ENCODE measurements at regions not wholly inside any gene's neighbourhood (a gene's known extent, or its start where the extent isn't known, plus 50 kb on each side); places are given as distances from the start of the nearest gene placed in this dataset.
"Not testable (repeated sequence)": the region's sequence is repeated elsewhere in the genome, so short reads cannot be mapped to it uniquely, and the experiment has no call there.

DNA sequence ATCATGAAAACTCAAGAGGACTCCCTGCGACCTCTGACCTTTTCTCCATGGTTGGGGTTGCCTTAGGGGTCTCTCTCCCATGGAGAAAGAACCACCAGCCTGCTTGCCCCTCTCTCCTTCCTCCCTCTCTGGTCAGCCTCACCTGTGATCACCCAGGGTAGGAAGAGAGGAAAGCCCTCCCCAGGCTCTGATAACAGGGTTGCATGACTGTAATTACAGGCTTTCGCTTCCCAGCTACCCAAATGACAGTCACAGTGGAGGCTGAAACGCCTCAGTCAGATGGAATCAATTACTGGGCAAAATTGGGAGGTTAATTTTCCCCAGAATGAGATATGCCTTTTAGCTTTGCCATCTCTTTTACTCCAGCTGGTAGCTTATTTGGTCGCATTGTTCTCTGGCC, 265.8 kb upstream of the SOX9 start:
- no peak for DNase-seq (ENCODE audit: low spot score)

DNA sequence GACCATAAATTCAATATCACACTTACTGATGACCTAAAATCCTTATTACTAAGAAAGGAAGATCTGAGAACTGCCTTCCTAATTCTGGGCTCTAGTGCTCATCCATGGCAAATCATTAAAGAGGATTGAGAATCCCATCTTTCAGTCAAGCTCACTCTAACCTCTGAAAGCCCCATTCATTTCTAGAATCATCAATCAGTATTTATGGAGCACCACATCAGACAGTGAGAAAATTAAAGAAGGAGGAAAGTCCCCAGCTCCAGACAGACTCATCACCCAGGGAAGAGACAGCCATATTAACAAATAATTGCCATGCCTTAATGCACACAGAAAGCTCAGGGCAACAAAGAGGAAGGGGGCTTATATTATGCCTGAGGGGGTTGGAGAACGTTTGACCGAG, 256.1 kb upstream of the SOX9 start:
- no peak for DNase-seq (ENCODE audit: low spot score)

DNA sequence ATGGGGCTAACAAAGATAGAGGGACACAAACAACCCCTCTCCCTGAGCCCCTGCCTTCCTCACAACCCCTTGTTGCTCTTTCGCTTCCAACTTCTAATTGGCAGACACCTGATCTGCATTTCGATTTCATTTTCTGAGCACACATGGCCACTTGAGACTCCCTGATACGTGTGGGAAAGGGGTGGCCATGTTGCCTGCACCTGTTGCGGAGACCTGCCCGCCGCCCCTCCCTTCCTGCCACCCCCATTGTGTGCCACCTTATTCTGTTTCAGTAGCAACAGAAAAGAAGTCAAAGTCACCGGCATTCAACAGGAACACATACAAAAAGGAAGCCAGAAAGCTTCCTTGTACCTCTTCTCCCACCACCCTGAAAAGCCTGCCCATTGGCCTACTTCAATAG, 254.7 kb upstream of the SOX9 start:
- DNase-seq (ENCODE audit: low spot score), result no peak

DNA sequence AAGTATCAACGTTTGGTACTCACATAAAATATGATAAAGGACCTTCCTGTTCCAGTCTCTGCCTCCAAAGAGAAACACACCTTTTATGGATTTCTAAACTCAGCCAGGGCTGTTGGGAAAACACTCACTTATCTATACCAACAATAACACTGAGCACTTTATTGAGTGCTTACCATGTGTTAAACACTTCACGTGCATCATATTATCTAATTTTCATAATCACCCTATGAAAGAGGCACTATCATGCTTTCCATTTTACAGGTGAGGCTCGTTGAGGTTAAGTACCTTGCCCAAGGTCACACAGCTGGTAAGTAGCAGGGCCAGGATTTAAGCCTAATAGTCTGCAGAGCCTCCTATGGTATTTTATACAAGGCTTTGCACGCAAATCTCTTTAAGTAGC, 251.5 kb upstream of the SOX9 start:
- no peak for DNase-seq (ENCODE audit: low spot score)

DNA sequence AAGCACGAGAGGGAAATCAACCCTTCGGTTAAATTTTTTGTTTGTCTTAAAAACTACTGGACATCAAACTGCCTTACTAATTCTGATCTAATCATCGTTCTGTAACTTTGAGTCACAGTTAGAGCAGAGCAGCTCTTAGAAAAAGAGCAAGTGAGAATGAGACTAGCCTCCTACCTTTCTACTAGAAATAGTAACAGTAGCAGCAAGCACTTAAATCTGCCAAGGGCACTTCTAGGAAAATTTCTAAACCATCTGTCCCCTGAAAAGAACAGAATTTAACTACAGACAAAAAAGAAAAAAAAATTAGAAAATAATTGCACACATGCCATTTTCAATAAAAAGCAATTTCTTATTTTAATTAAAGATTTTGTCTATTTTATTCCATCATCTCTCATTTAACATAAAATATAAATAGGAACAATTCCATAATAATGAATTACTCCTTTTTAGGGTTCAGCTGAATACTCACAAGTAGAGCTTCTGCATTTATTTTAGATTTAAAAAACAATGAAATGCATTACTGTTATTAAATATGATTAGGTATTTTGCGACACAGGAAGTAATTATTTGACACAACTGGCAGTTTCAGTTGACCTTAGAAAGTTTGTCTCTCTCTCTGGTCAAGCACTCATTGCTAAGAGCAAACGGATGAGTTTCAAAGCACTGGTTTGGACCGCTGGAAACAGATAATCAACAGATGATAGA, 250.8 kb upstream of the SOX9 start:
- no peak for DNase-seq (ENCODE audit: low spot score)

DNA sequence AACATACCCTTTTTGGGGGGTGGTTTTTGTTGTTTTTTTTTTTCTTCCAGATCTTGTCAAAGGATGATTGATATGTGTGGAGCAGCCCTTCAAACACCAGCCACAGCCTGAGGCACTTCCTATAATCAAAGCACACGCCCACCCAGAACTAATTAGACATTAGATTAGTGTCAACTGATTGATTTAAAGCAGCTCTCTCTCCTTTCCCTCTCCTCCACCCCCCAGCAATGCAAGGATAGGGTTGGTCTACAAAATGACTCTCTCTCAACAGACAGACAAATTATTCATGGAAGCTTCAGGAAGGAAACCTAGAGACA, 250.3 kb upstream of the SOX9 start:
- no peak for DNase-seq (ENCODE audit: low spot score)

DNA sequence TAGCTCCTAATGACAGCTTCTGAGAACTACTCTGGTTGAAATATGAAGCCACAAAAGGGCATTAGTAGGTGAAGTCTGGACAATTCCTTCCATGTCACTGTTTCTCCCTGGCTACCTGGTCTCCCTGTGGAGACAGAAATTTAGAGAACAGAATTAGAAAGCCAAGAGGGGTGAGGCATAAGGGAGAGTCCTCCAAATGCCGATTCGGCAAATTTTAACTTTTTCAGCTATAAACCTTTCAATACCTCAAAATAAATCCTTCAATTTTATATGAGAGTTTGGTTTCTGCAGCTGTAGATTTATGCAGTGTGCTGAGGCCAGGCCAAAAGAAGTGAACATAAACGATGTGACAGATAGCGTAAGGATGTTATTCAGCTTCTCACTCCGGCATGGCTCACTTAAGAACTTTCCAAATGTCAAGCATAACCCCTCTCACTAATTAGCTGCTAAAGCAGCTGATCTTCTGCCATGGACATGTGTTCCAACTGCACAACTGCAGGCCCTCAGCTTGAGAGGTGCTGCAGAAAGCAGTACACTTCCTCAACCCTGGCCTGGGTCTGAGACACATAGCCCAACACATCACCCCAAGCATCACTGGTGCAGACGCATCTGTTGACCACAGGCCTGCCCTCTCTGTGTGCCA, 247.9 kb upstream of the SOX9 start:
- no peak for DNase-seq (ENCODE audit: low spot score)

DNA sequence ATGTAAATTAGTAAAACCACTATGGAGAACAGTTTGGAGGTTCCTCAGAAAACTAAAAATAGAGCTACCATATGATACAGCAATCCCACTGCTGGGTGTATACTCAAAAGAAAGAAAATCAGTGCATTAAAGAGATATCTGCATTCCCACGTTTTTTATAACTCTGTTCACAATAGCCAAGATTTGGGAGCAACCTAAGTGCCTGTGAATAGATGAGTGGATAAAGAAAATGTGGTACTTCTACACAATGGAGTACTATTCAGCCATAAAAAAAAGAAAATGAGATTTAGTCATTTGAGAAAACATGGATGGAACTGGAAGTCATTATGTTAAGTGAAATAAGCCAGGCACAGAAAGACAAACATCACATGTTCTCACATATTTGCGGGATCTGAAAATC, 246.0 kb upstream of the SOX9 start:
- DNase-seq (ENCODE audit: low spot score), result not testable (repeated sequence)

DNA sequence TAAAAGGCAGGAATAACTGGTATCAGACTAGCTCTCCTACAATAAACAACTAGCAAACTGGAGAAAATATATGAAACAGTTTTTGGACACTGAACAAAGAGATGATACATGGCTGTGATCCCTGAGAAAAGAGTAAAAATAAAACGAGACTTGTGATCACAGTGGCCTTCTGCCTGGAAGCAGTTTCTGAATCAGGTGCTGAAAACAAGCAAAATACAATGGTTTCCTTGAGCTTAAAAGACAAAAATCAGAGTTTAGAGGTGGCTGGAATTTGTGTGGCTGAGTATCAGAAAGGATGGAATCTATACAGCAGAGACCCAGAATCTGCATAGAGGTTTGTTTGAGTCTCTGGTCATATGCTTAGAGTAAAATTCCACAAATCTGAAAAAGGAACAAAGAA, 242.5 kb upstream of the SOX9 start:
- DNase-seq (ENCODE audit: low spot score), result no peak

DNA sequence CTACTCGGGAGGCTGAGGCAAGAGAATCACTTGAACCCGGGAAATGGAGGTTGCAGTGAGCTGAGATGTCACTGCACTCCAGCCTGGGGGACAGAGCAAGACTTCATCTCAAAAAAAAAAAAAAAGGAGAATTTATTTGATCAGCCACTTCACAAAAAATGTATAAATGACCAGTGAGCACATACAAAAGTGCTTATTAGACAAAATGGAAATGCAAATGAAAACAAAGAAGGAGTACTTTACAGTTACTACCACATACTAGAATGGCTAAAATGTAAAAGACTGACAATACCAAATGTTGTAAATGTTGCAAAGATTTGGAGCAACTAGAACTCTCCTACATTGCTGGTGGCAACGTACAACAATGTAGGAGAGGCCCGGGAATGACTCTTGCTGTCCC, 241.8 kb upstream of the SOX9 start:
- DNase-seq (ENCODE audit: low spot score), result no peak

DNA sequence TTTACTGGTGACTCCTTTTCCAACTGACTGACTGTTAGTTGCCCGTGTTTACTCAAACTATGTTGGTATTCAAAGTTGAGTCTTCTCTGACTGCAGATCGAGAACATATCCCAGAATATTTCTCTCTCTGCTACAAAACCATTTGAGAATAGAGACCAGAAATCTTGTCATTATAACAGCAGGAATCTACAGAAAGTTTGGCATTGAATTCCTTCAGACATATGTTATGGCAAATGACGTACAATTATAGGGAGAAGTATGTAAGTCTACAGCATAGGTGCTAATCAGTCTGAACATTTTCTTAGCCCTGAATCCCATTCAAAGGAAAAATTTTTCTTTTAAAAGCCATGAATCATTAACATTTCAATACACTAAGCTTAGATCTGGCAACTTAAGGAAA, 239.8 kb upstream of the SOX9 start:
- no peak for DNase-seq (ENCODE audit: low spot score)

DNA sequence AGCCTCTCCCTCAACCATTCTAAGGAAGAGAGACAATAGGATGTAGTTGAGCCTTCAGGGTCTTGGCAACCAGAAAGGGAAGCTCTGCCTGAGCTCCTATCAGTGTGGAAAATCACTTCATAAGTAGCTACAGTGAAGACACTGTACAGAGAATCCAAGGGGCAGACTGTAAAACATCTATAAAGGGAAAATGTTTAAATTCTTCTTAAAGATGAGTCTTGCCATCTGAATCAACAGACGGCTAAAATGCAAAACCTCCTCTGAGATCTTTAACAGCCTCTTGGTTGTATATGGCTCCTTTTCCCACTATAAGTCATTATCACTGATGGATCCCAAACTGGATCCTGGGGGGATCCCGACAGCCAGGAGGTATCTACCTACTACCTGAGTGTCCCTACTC, 239.2 kb upstream of the SOX9 start:
- no peak for DNase-seq (ENCODE audit: low spot score)

DNA sequence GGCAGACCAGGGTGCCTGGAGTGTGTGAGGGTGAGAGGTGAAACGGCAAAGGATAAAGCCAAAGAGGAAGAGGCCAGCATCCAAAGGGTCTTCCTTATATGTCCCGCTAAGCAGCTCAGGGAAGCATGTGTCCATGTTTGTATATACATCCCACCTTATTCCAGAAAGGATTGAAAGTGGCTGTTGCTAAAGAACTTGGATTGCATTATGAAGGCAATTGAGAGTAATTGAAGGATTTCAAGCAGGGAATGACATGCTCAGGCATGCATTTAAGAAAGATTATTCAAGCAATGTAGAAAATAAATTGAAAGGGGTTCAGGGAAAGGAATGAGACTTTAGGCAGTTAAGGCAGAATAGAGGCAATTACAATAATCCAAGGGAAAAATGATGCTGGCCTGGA, 237.6 kb upstream of the SOX9 start:
- no peak for DNase-seq (ENCODE audit: low spot score)

DNA sequence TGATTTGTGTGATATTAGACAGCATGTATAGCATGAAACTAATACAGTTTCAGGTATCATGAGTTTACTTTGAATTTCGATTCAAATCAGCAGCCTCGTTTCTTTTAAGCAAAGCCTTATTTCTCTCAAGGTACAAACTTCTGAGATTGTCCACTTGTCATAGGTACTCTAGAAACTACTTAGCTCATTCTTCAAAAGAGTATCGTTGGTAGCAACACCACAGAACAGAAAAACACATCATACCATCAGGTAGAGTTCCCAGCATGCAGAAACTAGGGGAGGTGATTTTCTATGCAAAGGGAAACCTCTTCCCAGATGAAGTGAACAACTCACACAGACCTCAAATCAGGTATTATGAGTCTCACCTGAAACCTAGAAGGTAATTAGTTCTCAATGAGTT, 237.0 kb upstream of the SOX9 start:
- DNase-seq (ENCODE audit: low spot score), result no peak

DNA sequence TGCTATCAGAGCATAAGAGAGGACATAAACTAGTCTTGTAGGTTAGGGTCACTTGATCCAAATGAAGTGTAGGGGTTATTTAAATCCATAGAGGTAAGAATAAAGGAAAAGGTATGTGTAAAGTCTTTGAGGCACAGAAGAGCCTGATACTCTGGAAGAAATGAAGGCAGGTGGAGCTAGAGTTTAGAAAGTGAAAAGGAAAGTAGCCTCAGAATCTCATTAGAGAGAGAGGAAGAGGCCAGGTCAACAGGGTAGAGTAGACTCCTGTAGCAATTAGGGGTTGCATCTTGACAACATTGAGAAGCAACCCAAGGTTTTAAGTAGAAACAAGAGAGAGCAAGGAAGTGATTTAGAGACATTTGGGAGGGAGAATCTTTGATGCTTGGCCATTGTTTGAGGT, 235.2 kb upstream of the SOX9 start:
- no peak for DNase-seq (ENCODE audit: low spot score)

DNA sequence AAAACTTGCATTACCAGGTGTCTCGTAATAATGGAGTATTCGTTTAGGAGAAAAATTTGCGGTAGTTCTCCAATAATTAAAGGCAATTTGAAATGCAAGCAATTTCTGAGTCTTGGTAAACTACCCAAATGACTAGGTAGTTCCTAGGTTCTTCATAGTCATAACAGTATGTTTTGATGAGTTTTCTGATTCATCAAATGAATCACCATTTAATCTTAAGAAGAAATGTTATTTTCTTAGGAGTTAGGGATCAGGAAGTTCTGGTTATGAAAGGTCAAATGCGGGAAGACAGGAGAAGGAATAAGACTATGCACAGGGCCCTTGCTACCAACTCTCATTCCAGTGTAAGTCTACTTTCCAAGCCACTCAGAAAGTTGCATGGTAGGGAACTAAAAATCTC, 221.5 kb upstream of the SOX9 start:
- DNase-seq (ENCODE audit: low spot score), result no peak

DNA sequence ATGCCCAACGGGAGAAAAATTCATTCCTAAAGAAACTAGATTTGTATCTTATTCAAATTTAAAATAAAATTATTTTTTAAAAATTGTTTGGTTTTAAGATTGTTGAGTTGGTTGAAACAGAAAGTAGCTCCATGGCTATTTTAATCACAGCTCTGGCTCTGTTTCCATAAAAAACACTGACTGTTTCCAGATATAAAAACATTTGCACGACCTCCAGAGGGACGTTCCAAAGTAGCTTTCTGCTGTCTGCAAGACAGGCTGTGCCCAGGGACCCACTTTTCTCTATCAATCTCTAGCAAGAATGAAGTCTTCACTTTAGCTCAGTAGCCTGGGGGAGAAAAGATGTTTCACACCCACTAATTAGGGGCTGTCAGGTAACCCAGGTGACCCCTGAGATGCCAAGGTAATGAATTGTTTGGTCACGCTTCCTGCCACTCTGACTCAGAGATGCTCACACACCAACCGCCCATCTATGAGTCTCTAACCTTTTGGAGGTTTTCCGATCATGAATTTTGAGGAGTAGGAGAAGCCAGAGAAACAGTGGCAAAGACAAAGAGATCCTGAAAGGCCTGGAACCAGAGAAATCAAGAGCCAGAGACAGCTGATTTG, 220.1 kb upstream of the SOX9 start:
- DNase-seq (ENCODE audit: low spot score), result no peak

DNA sequence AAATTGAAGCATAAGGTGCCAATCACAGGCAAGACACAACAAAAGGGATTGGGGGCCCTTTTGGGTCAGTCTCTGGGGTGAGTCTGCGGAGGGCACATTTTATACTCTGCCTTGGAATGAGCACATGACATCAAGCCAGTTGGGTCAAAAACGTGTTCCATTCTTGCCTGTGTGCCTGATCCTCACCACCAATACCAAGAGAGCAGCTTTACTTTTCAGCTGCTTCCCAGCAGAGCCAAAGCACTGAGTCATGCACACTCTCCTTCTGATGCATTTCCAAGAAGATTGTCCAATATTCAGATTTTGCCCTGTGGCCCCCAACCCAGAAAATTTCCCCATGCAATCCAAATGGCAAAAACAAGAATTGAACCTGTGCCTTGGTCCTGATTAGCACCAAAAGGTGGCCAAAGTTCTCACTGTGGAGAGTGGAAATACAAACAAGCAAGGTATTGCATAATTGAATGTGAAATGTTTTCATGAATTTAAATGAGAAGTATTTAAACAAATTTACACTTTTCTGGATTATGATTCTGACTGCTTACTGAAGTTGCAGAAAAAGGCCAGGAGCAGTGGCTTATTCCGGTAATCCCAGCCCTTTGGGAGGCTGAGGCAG, 217.8 kb upstream of the SOX9 start:
- peak; percentile 22 for DNase-seq (ENCODE audit: low spot score)

DNA sequence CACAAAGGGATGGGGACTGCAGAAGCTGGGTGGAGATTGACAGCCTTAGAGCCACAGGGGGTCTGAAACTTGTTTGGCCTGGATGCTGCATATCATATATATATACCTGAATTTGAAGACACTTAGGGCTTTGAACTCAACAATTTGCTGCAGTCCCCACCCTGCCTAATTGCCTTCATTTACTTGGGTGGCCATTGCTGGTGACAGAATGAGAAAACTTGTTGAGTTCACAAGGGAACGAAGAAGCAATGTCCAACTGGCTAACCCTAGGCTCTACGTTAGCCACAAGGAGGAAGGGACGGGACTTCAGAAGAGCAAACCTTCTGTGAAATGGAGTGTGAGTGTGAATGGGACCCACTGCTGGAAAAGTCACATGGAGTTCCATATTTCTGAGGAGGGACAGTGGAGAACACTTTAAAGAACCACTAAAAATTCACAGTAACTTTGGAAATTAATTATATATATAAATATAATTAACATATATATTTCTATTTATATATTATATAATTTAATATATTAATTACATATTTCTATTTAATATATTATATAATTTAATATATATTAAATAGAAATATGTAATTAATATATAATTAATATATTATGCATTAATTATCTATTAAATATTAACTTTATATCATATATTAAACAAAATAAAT, 215.3 kb upstream of the SOX9 start:
- DNase-seq (ENCODE audit: low spot score), result no peak

DNA sequence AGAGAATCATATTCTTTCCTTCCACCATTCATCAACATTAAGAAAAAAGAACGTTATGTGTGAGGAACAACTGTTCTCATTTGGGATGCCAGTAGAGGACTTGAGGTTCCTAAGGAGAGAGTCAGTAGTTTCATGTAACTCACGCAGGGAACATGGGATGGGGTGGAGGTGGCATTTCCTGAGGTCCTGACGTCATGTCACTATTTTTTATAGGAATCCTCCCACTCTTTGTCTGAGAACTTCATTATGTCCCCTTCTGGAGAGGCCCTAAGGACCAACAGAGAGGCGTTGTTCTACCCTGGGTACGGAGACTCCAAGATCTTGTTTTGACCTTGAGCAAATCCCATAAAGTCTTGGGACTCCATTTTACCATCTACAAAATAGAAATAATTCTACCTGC, 211.7 kb upstream of the SOX9 start:
- DNase-seq (ENCODE audit: low spot score), result no peak

DNA sequence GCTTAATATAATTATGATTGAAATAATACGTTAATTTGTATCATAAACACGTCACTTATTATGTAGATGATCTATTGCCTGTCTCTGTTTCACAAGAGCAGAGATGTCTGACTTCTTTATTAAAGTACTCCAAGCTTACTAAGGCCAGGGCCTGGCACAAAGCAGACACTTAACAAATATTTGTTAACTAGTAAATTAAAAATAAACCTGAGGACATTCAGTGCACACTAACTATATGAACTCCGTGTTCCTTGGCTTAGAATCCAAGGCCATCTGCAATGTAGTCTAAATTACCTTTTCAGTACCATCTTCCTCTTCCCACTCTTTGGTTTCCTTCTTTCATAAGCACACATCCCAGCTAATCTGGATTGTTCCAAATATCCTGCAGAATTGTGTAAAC, 210.8 kb upstream of the SOX9 start:
- DNase-seq (ENCODE audit: low spot score), result no peak

DNA sequence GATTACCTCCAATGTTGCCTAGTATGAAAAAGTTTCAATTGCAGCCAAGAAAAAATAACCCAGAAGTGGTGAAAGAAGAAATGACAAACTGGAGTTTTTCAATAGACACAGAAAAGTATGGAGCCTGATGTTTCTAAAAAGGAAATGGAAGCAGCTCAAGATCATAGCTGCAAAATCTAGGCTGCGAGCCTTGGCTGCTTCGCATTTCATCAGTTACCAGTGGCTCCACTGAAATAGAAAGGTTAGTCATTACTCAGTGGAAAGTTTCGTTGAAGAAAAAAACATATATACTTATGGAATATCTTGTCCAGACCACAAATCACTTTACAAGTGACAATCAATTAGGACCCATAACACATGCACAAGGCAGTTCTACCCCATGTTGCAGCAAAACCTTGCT, 206.8 kb upstream of the SOX9 start:
- no peak for DNase-seq (ENCODE audit: low spot score)

DNA sequence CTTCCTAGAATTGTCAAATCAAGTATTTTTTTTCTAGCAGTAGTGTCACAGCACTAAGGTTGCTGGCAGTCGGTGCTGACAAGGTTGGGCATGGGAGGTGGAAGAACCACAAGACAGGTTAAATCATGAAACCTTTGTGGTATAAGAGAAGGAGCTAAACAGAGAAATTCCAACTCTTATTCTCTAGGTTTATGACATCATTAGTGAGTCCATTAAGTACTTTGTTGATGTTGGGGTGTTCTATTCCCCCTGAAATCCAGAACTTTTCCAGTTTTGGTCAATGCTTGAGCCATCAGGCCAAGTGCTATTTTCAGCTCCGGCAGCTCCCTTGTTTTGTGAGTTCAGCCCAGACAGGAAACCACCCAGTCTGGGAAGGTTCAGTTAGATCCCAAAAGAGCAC, 206.0 kb upstream of the SOX9 start:
- DNase-seq (ENCODE audit: low spot score), result no peak

All from AG08395 (cell line).